Effector memory CD4-positive, alpha-beta T cell (primary cell): ENCODE measurements at regions not wholly inside any gene's neighbourhood (a gene's known extent, or its start where the extent isn't known, plus 50 kb on each side); places are given as distances from the start of the nearest gene placed in this dataset.

ENCODE experiments used
- DNase-seq, 3 donors: peaks; one replicate each; pipeline ENCODE4 v3.0.0-alpha.2; 2020
- H3K27ac ChIP-seq: 2 replicates; pipeline ENCODE4 v1.7.0; 2013; ENCODE audit warnings: mild to moderate bottlenecking, low read length, moderate library complexity; ENCODE audit not compliant: insufficient read depth, poor library complexity, severe bottlenecking
- H3K27me3 ChIP-seq: replicated peaks from 2 replicates; pipeline ENCODE4 v1.7.0; 2013; ENCODE audit warnings: mild to moderate bottlenecking, low read length; ENCODE audit not compliant: insufficient read depth, control insufficient read depth, poor library complexity, severe bottlenecking
- H3K36me3 ChIP-seq: 2 replicates; pipeline ENCODE4 v1.7.0; 2013; ENCODE audit warnings: mild to moderate bottlenecking, low read length, moderate library complexity; ENCODE audit not compliant: control insufficient read depth, insufficient read depth
- H3K4me1 ChIP-seq: 2 replicates; pipeline ENCODE4 v1.7.0; 2013; ENCODE audit warnings: low read length, mild to moderate bottlenecking; ENCODE audit not compliant: control insufficient read depth, insufficient read depth, poor library complexity, severe bottlenecking
- H3K4me3 ChIP-seq: 2 replicates; pipeline ENCODE4 v1.7.0; 2013; ENCODE audit warnings: low read length, low read depth, mild to moderate bottlenecking; ENCODE audit not compliant: insufficient read depth, poor library complexity, severe bottlenecking
- H3K9me3 ChIP-seq: 2 replicates; pipeline ENCODE4 v1.7.0; 2013; ENCODE audit warnings: mild to moderate bottlenecking, low read length, moderate library complexity; ENCODE audit not compliant: control insufficient read depth

DNA sequence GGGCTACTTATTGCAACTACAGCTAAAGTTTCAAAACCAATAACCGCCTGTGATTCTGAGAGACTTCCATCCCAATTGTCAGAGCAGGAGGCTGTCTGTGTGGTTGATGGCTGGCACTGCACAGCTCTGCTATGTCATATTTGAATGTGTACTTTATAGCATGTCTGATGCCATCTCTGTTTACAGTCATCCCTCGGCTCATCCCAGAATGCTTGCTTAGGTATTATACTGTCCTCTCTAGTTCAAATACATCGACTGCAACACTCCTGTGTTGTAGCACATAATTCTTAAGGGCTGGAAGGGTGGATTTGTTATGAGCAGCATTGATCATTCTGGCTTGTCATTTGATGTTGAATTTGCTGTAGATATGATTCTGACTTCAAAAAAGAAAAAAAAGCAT, 1617.5 kb upstream of the TENM3 start:
- no peak overlapping the region for H3K27ac ChIP-seq
- no peaks in the 10 kb centered on the region for H3K4me1 ChIP-seq
- no peaks in the 10 kb centered on the region for H3K27me3 ChIP-seq
- no peak overlapping the region for H3K4me3 ChIP-seq
- no peaks in the 10 kb centered on the region for H3K36me3 ChIP-seq
- DNase-seq, result no peak
- H3K9me3 ChIP-seq, result no peaks in the 10 kb centered on the region

- no peaks in the 10 kb centered on the region for H3K36me3 ChIP-seq
- DNase-seq, result no peak
- no peak overlapping the region for H3K27ac ChIP-seq
- H3K4me1 ChIP-seq, result no peaks in the 10 kb centered on the region
- H3K4me3 ChIP-seq, result no peak overlapping the region
- no peaks in the 10 kb centered on the region for H3K9me3 ChIP-seq
- no peaks in the 10 kb centered on the region for H3K27me3 ChIP-seq
These were observed 1613.1 kb upstream of the TENM3 start for GRCh38 chr4:180630012-180630665.

DNA sequence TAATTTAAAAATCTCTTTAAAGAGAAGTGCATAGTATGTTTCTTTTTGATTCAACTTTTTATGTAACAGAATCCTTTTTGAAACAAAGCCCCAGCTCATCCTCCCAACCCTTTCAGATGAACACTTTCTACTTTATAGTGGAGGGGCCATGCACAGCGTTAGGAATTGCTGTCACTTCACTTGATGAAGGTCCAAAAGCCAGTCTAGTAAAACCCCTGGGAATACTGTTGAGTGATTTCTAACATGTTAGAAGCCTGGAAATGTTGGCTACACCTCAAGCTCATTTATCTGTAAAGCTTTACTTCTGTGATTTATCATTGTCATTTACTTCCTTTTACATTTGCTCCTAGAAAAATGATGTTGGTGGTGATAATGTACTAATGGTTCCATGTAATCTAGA, 1608.9 kb upstream of the TENM3 start:
- Histone ChIP-seq H3K27ac (no peak overlapping the region), H3K27me3 (no peaks in the 10 kb centered on the region)

GRCh38 chr4:180635281-180635680, 1607.9 kb upstream of the TENM3 start:
- DNase-seq, result no peak
- Histone ChIP-seq H3K4me3 (no peak overlapping the region), H3K27ac (no peak overlapping the region), H3K4me1 (no peaks in the 10 kb centered on the region), H3K36me3 (no peaks in the 10 kb centered on the region), H3K9me3 (no peaks in the 10 kb centered on the region), H3K27me3 (no peaks in the 10 kb centered on the region)

More for the DNA sequence above, 1608.9 kb upstream of the TENM3 start:
- H3K4me1 ChIP-seq, result no peaks in the 10 kb centered on the region
- no peak overlapping the region for H3K4me3 ChIP-seq
- no peaks in the 10 kb centered on the region for H3K36me3 ChIP-seq
- no peak for DNase-seq
- H3K9me3 ChIP-seq, result no peaks in the 10 kb centered on the region

DNA sequence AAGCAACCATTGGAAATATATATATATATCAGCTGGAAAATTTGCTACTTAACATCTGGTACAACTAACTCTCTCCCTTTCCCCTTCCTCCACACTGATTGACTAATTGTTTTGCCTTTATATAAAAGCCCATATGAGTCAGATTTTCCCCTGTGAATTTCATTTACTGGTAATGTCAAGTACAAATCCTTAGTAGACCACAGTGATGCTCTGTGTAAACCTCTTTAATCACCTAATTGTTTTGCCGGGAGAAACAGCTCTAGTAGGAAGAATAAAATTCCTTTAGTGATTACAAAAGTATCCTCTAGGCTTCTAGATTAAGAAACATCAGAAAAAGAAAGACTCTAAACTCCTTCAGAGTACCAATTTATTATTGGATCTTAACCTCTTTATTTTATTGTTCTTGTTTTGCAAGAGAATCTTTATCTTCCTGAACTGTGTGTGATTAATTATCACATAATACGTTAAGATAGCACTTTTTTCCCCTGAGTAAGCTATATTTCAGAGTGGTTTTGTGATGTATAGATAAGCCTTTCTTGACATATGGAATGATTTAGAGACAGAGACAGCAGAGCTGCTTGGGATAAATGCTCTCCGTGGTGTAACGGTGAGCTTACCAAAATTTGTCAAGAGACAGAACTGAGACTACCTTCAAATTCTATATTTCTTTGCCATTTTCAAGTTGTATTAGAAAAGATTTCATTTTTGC, 1606.4 kb upstream of the TENM3 start:
- Histone ChIP-seq H3K9me3 (no peaks in the 10 kb centered on the region), H3K36me3 (no peaks in the 10 kb centered on the region), H3K27me3 (no peaks in the 10 kb centered on the region), H3K27ac (no peak overlapping the region), H3K4me3 (no peak overlapping the region), H3K4me1 (no peaks in the 10 kb centered on the region)
- DNase-seq, result no peak

DNA sequence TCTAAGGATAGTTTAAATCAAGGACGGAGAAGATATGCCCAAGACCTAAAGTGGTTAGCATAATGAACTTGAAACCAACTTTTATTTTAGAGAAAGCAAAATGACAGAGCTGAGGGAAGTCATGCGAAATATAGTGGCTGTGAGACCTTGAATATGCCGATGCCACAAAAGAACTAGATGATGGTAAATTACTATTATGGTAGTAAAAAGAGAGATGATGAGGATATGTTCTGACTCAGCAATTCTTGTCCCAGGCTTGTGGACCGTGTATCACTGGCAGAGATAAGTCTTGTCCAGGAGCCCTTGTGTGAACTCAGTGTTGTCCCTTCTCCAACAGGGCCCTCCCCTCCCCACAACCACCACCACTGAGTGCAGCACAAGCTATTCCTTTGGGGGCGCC, 1605.6 kb upstream of the TENM3 start:
- H3K27me3 ChIP-seq, result no peaks in the 10 kb centered on the region
- H3K36me3 ChIP-seq, result no peaks in the 10 kb centered on the region
- DNase-seq, result no peak
- no peak overlapping the region for H3K4me3 ChIP-seq
- no peaks in the 10 kb centered on the region for H3K4me1 ChIP-seq
- no peaks in the 10 kb centered on the region for H3K9me3 ChIP-seq
- H3K27ac ChIP-seq, result no peak overlapping the region

GRCh38 chr4:180640193-180640592, 1603.0 kb upstream of the TENM3 start:
- Histone ChIP-seq H3K27ac (no peak overlapping the region), H3K36me3 (no peaks in the 10 kb centered on the region), H3K4me1 (no peaks in the 10 kb centered on the region), H3K27me3 (no peaks in the 10 kb centered on the region), H3K9me3 (no peaks in the 10 kb centered on the region), H3K4me3 (no peak overlapping the region)
- DNase-seq, result no peak

GRCh38 chr4:180641495-180641894, 1601.7 kb upstream of the TENM3 start:
- DNase-seq, result no peak
- no peaks in the 10 kb centered on the region for H3K4me1 ChIP-seq

DNA sequence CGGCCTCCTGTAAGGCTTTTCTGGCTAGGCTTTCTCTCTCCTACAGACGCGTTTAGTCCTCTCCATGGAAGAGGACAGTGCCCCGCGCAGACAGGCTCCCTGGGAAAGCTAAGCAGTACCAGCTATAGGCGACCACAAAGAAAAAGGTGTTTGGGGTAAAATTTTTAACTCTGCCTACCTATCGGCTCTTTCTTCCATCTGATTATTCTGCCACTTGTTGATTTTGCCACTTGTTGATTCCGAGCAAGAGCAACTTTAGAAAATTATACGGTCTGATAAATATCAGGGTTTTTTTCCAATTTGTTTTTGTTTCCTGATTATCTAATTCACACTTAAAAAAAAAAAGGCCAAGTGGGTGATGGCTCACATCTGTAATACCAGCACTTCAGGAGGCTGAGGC, 1600.5 kb upstream of the TENM3 start:
- no peak for DNase-seq
- Histone ChIP-seq H3K4me1 (no peaks in the 10 kb centered on the region), H3K36me3 (no peaks in the 10 kb centered on the region), H3K27ac (no peak overlapping the region), H3K4me3 (no peak overlapping the region), H3K9me3 (no peaks in the 10 kb centered on the region), H3K27me3 (no peaks in the 10 kb centered on the region)

More at GRCh38 chr4:180641495-180641894, 1601.7 kb upstream of the TENM3 start:
- Histone ChIP-seq H3K27me3 (no peaks in the 10 kb centered on the region), H3K4me3 (no peak overlapping the region), H3K9me3 (no peaks in the 10 kb centered on the region), H3K36me3 (no peaks in the 10 kb centered on the region), H3K27ac (no peak overlapping the region)

DNA sequence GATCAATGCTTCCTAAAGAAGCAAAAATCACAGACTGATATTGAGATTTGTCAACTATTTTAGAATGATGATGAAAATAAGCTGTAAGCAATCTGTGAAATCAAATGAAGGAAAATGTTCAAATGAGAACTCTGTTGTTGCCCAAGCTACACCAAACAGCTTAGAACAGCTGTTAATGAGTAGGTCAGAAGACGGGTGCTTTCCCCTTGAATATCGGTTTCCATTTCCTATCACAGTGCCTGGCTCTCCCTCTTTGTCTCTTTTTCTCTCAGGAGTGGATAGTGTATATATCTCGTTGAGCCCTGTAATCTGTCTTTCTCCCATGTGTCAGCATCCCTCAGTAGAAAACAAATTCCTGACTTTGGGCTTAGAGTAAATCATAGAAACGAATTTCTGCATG, 1592.9 kb upstream of the TENM3 start:
- no peak overlapping the region for H3K27ac ChIP-seq
- H3K27me3 ChIP-seq, result no peaks in the 10 kb centered on the region
- H3K36me3 ChIP-seq, result no peaks in the 10 kb centered on the region
- DNase-seq, result no peak
- H3K4me3 ChIP-seq, result no peak overlapping the region
- H3K4me1 ChIP-seq, result no peaks in the 10 kb centered on the region
- H3K9me3 ChIP-seq, result no peaks in the 10 kb centered on the region
